ENCODE measurements at regions not wholly inside any gene's neighbourhood (a gene's known extent, or its start where the extent isn't known, plus 50 kb on each side); places are given as distances from the start of the nearest gene placed in this dataset.

GRCh38 chr4:42315231-42315630 is 82.1 kb upstream of the SHISA3 start:
- Mint-ChIP-seq H3K4me3 (ENCODE audit: low read depth, unreplicated experiment) (no peak overlapping the region), H3K4me1 (ENCODE audit: low read depth, unreplicated experiment) (no peaks in the 10 kb centered on the region)

DNA sequence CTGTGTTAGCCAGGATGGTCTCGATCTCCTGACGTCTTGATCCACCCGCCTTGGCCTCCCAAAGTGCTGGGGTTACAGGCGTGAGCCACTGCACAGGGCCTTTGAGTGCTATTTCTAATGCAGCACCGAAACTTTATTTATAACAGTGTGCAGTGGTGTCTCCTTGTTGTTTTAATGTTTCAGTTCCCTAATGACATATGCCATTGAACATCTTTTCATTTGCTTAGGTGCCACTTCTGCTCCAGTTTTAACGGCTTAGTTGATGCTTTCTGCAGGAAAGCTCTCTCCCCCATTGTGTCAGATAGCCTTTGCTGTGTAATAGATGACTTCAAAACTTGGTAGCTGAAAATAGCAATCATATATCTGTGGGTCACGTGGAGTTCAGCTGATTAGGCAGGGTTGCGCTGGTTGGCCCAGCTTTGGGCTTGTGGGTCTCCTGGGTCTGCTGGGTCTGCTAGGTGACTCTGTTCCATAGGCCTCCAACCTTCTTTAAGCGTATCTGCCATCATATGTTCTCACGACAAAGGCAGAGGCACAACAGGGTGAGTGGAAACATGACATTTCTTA is 76.4 kb upstream of the SHISA3 start:
- Mint-ChIP-seq H3K9me3 (ENCODE audit: low read depth, unreplicated experiment) (peaks cover 2% of the 10 kb centered on the region), H3K36me3 (ENCODE audit: insufficient read depth, unreplicated experiment) (no peaks in the 10 kb centered on the region), H3K27ac (ENCODE audit: unreplicated experiment) (no peak overlapping the region), H3K27me3 (ENCODE audit: unreplicated experiment) (peaks cover 6% of the 10 kb centered on the region), H3K4me3 (ENCODE audit: low read depth, unreplicated experiment) (no peak overlapping the region), H3K4me1 (ENCODE audit: low read depth, unreplicated experiment) (no peaks in the 10 kb centered on the region)
- DNase-seq: no peak
- CTCF ChIA-PET: no interaction called here
- TF ChIP-seq, protein P1, sequence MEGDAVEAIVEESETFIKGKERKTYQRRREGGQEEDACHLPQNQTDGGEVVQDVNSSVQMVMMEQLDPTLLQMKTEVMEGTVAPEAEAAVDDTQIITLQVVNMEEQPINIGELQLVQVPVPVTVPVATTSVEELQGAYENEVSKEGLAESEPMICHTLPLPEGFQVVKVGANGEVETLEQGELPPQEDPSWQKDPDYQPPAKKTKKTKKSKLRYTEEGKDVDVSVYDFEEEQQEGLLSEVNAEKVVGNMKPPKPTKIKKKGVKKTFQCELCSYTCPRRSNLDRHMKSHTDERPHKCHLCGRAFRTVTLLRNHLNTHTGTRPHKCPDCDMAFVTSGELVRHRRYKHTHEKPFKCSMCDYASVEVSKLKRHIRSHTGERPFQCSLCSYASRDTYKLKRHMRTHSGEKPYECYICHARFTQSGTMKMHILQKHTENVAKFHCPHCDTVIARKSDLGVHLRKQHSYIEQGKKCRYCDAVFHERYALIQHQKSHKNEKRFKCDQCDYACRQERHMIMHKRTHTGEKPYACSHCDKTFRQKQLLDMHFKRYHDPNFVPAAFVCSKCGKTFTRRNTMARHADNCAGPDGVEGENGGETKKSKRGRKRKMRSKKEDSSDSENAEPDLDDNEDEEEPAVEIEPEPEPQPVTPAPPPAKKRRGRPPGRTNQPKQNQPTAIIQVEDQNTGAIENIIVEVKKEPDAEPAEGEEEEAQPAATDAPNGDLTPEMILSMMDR (IDR thresholded peaks at IDR 0.05; ENCODE audit: unreplicated experiment): no peak
- intact Hi-C loops (cut with micrococcal nuclease; ENCODE audit: unreplicated experiment): no loop called here
- no TSS peak for BruUV-seq (replicated peaks)

More at GRCh38 chr4:42315231-42315630, 82.1 kb upstream of the SHISA3 start:
- H3K9me3 Mint-ChIP-seq (ENCODE audit: low read depth, unreplicated experiment): peaks cover 5% of the 10 kb centered on the region
- BruUV-seq (replicated peaks): no TSS peak
- H3K27me3 Mint-ChIP-seq (ENCODE audit: unreplicated experiment): peaks cover 13% of the 10 kb centered on the region
- intact Hi-C loops (cut with micrococcal nuclease; ENCODE audit: unreplicated experiment): no loop called here
- CTCF ChIA-PET: no interaction called here
- TF ChIP-seq, protein P1 (IDR thresholded peaks at IDR 0.05; ENCODE audit: unreplicated experiment): no peak
- DNase-seq: no peak
- no peak overlapping the region for H3K27ac Mint-ChIP-seq (ENCODE audit: unreplicated experiment)
- H3K36me3 Mint-ChIP-seq (ENCODE audit: insufficient read depth, unreplicated experiment): no peaks in the 10 kb centered on the region

GRCh38 chr4:42326040-42326439 is 71.2 kb upstream of the SHISA3 start:
- Mint-ChIP-seq H3K4me1 (ENCODE audit: low read depth, unreplicated experiment) (no peaks in the 10 kb centered on the region), H3K27me3 (ENCODE audit: unreplicated experiment) (peaks cover 13% of the 10 kb centered on the region), H3K4me3 (ENCODE audit: low read depth, unreplicated experiment) (no peak overlapping the region), H3K27ac (ENCODE audit: unreplicated experiment) (no peak overlapping the region), H3K36me3 (ENCODE audit: insufficient read depth, unreplicated experiment) (no peaks in the 10 kb centered on the region), H3K9me3 (ENCODE audit: low read depth, unreplicated experiment) (peaks cover 5% of the 10 kb centered on the region)
- BruUV-seq (replicated peaks): no TSS peak
- CTCF ChIA-PET: no interaction called here
- intact Hi-C loops (cut with micrococcal nuclease; ENCODE audit: unreplicated experiment): no loop called here
- DNase-seq: no peak
- TF ChIP-seq, protein P1 (IDR thresholded peaks at IDR 0.05; ENCODE audit: unreplicated experiment): no peak

GRCh38 chr4:42326524-42326923 is 70.8 kb upstream of the SHISA3 start:
- CTCF ChIA-PET: no interaction called here

More at GRCh38 chr4:42326524-42326923, 70.8 kb upstream of the SHISA3 start:
- DNase-seq: no peak
- Mint-ChIP-seq H3K4me1 (ENCODE audit: low read depth, unreplicated experiment) (no peaks in the 10 kb centered on the region), H3K27me3 (ENCODE audit: unreplicated experiment) (peaks cover 13% of the 10 kb centered on the region), H3K4me3 (ENCODE audit: low read depth, unreplicated experiment) (no peak overlapping the region), H3K9me3 (ENCODE audit: low read depth, unreplicated experiment) (peaks cover 3% of the 10 kb centered on the region), H3K36me3 (ENCODE audit: insufficient read depth, unreplicated experiment) (no peaks in the 10 kb centered on the region), H3K27ac (ENCODE audit: unreplicated experiment) (no peak overlapping the region)
- TF ChIP-seq, protein P1 (IDR thresholded peaks at IDR 0.05; ENCODE audit: unreplicated experiment): no peak
- no TSS peak for BruUV-seq (replicated peaks)
- intact Hi-C loops (cut with micrococcal nuclease; ENCODE audit: unreplicated experiment): no loop called here
